SU-DHL-6 (cell line): ENCODE measurements at regions not wholly inside any gene's neighbourhood (a gene's known extent, or its start where the extent isn't known, plus 50 kb on each side); places are given as distances from the start of the nearest gene placed in this dataset.

Experiments used
- CTCF ChIP-seq: fragments of 200-600 bp; sonication (generic); IDR thresholded peaks from one replicate; pipeline ENCODE4 v1.5.1; 2017; ENCODE audit warnings: antibody characterized with exemption, mild to moderate bottlenecking, low read length, moderate library complexity; ENCODE audit not compliant: insufficient read depth, poor library complexity, severe bottlenecking
- EZH2phosphoT487 ChIP-seq: fragments of 200-600 bp; sonication (generic), shearing (Covaris generic); conservative IDR thresholded peaks from 2 replicates; pipeline ENCODE4 v1.6.1; 2018; ENCODE audit warnings: mild to moderate bottlenecking, antibody characterized with exemption, low read length, moderate library complexity, mixed read lengths

GRCh38 chr16:50880926-50881325 lies 139.0 kb downstream of the CYLD start:
- TF ChIP-seq CTCF, result no peak
- TF ChIP-seq EZH2phosphoT487, result no peak
